22Rv1 (cell line): ENCODE measurements at regions not wholly inside any gene's neighbourhood (a gene's known extent, or its start where the extent isn't known, plus 50 kb on each side); places are given as distances from the start of the nearest gene placed in this dataset.

Source experiments
- CTCF ChIP-seq: fragments of 450-650 bp; IDR thresholded peaks from 2 replicates; pipeline ENCODE4 v1.5.1; 2017; ENCODE audit warnings: mild to moderate bottlenecking
- ZFX ChIP-seq: fragments of 450-650 bp; IDR thresholded peaks from 2 replicates; pipeline ENCODE4 v1.6.1; 2017; ENCODE audit warnings: antibody characterized with exemption, borderline replicate concordance

- TF ChIP-seq CTCF, result no peak
- TF ChIP-seq ZFX, result no peak
Measured at GRCh38 chr21:24290151-24290833, 1317.0 kb downstream of the MRPL39 start.
